A549 (cell line): ENCODE measurements at regions not wholly inside any gene's neighbourhood (a gene's known extent, or its start where the extent isn't known, plus 50 kb on each side); places are given as distances from the start of the nearest gene placed in this dataset.
"Not testable (repeated sequence)": the region's sequence is repeated elsewhere in the genome, so short reads cannot be mapped to it uniquely, and the experiment has no call there.

Source experiments
- ATAC-seq, 2 experiments: fragments of 200-7000 bp in 1 of 2; fragments of >200 bp in 1 of 2; cut with Nextera tagmentation in 1 of 2; cut with Tn5 transposase in 1 of 2; 3 replicates each; pipeline versions ENCODE4 v1.8.0 to v1.9.1; 2018 to 2020; ENCODE audit warnings: mild to moderate bottlenecking in 1 of 2, moderate library complexity in 1 of 2
- CTCF ChIA-PET: fragments of 300-600 bp; sonication (Branson Sonifier 250); formaldehyde crosslinking; extraction: SDS; loops from one replicate; lab custom pipeline; 2021; ENCODE audit warnings: antibody characterized with exemption, inconsistent platforms; lab: Yijun Ruan, JAX
- POLR2A ChIA-PET: fragments of 350-600 bp; formaldehyde crosslinking; extraction: SDS; loops from one replicate; lab custom pipeline; 2021; ENCODE audit warnings: antibody characterized with exemption, inconsistent platforms; lab: Yijun Ruan, JAX
- DNase-seq, 2 experiments: peaks; one replicate each; pipeline versions ENCODE4 v3.0.0 to v3.0.0-alpha.2; 2011 to 2016; ENCODE audit warnings: low read depth in 1 of 2, low spot score in 1 of 2
- FAIRE-seq: peaks from 2 replicates; lab custom pipeline; 2011; peaks lifted over from hg19 to GRCh38; lab: Jason Lieb, UNC
- H3K27ac ChIP-seq, 2 experiments: fragments of >200 bp; sonication (Bioruptor Twin); formaldehyde crosslinking; 3 replicates each; pipeline ENCODE4 v1.5.1; 2016 to 2017
- H3K4me1 ChIP-seq: fragments of >200 bp; sonication (Bioruptor Twin); formaldehyde crosslinking; 3 replicates; pipeline ENCODE4 v1.6.1; 2016
- H3K4me2 ChIP-seq: fragments of >200 bp; sonication (Bioruptor Twin); formaldehyde crosslinking; 3 replicates; pipeline ENCODE4 v1.6.1; 2016
- H3K4me3 ChIP-seq: fragments of >200 bp; sonication (Bioruptor Twin); formaldehyde crosslinking; 3 replicates; pipeline ENCODE4 v1.5.1; 2016
- H3K9me3 ChIP-seq: fragments of >200 bp; sonication (Bioruptor Twin); formaldehyde crosslinking; 3 replicates; pipeline ENCODE4 v1.6.1; 2016
- CBX2 ChIP-seq: fragments of 200-600 bp; sonication (generic); IDR thresholded peaks from 2 replicates; pipeline ENCODE4 v1.6.1; 2016; ENCODE audit warnings: low read depth, mild to moderate bottlenecking, borderline replicate concordance
- CBX8 ChIP-seq: fragments of 200-600 bp; sonication (generic); IDR thresholded peaks from 2 replicates; pipeline ENCODE4 v1.6.1; 2016
- CEBPB ChIP-seq, 2 experiments: fragments of >200 bp in 1 of 2; sonication (Bioruptor Twin) in 1 of 2; formaldehyde crosslinking in 1 of 2; IDR thresholded peaks; 2 replicates each; pipeline ENCODE4 v1.6.1; 2012 to 2016
- CHD2 ChIP-seq: fragments of 150-350 bp; IDR thresholded peaks from 2 replicates; pipeline ENCODE4 v1.6.1; 2014; ENCODE audit warnings: low read length; ENCODE audit not compliant: partially characterized antibody
- FOSB ChIP-seq: fragments of 250-450 bp; sonication (Bioruptor Pico); IDR thresholded peaks from 2 replicates; pipeline ENCODE4 v1.5.0; 2020; ENCODE audit warnings: mild to moderate bottlenecking, moderate library complexity
- FOSL2 ChIP-seq, 2 experiments: fragments of 450-650 bp in 1 of 2; fragments of >200 bp in 1 of 2; sonication (Bioruptor Twin) in 1 of 2; formaldehyde crosslinking; IDR thresholded peaks; 2 replicates each; pipeline versions ENCODE4 v1.5.0 to v1.6.1; 2016 to 2020; ENCODE audit warnings: mild to moderate bottlenecking in 1 of 2, moderate library complexity in 1 of 2
- FOXS1 ChIP-seq: fragments of 250-450 bp; sonication (Bioruptor Pico); IDR thresholded peaks from 2 replicates; pipeline ENCODE4 v1.5.0; 2020; ENCODE audit warnings: mild to moderate bottlenecking, moderate library complexity
- KDM1A ChIP-seq: fragments of 200-600 bp; sonication (generic); IDR thresholded peaks from 2 replicates; pipeline ENCODE4 v1.6.1; 2016; ENCODE audit warnings: low read depth, mild to moderate bottlenecking
- KDM5A ChIP-seq: fragments of 200-600 bp; sonication (generic); IDR thresholded peaks from 2 replicates; pipeline ENCODE4 v1.6.1; 2016; ENCODE audit warnings: antibody characterized with exemption, mild to moderate bottlenecking
- NR3C1 ChIP-seq: fragments of >200 bp; sonication (Bioruptor Twin); formaldehyde crosslinking; IDR thresholded peaks from 3 replicates; pipeline ENCODE4 v1.6.1; 2017
- POLR2A ChIP-seq: IDR thresholded peaks from 2 replicates; pipeline ENCODE4 v1.6.1; 2012; ENCODE audit warnings: mild to moderate bottlenecking, low read length
- SMC3 ChIP-seq: fragments of >200 bp; sonication (Bioruptor Twin); formaldehyde crosslinking; IDR thresholded peaks from 3 replicates; pipeline ENCODE4 v1.6.1; 2018; ENCODE audit warnings: inconsistent platforms
- SREBF2 ChIP-seq: fragments of 450-650 bp; IDR thresholded peaks from 2 replicates; pipeline ENCODE4 v1.6.1; 2014; ENCODE audit warnings: mild to moderate bottlenecking, moderate library complexity
- TFCP2L1 ChIP-seq: fragments of 250-450 bp; sonication (Bioruptor Pico); IDR thresholded peaks from 2 replicates; pipeline ENCODE4 v1.5.0; 2021; ENCODE audit warnings: mild to moderate bottlenecking
- TP53 ChIP-seq: fragments of 250-450 bp; sonication (Bioruptor Pico); IDR thresholded peaks from 2 replicates; pipeline ENCODE4 v1.5.0; 2021; ENCODE audit warnings: mild to moderate bottlenecking, moderate library complexity
- ZNF302 ChIP-seq: fragments of 250-450 bp; sonication (Bioruptor Pico); IDR thresholded peaks from 2 replicates; pipeline ENCODE4 v1.9.0; 2021; ENCODE audit warnings: inconsistent platforms, mild to moderate bottlenecking, moderate library complexity
- ZSCAN20 ChIP-seq: fragments of 250-450 bp; sonication (Bioruptor Pico); IDR thresholded peaks from 2 replicates; pipeline ENCODE4 v1.8.0; 2022; ENCODE audit warnings: mild to moderate bottlenecking, moderate library complexity
- WGBS: methylation state at CpG from one replicate; pipeline ENCODE4 v1.1.6; 2017; ENCODE audit errors: missing lambda C conversion rate; 5-methylcytosine and 5-hydroxymethylcytosine counted together
- TF ChIP-seq, protein P1 (sequence below): fragments of 450-650 bp; IDR thresholded peaks from 2 replicates; pipeline ENCODE4 v1.6.1; 2014; ENCODE audit warnings: antibody characterized with exemption
- TF ChIP-seq, protein P2 (sequence below): fragments of >200 bp; sonication (Bioruptor Twin); formaldehyde crosslinking; IDR thresholded peaks from 3 replicates; pipeline ENCODE4 v1.6.1; 2016
- TF ChIP-seq, protein P3 (sequence below): fragments of 200-600 bp; sonication (generic); IDR thresholded peaks from 2 replicates; pipeline ENCODE4 v1.6.1; 2016; ENCODE audit warnings: antibody characterized with exemption, mild to moderate bottlenecking, moderate library complexity
- TF ChIP-seq, protein P4 (sequence below): IDR thresholded peaks from 2 replicates; pipeline ENCODE4 v1.6.1; 2012
- TF ChIP-seq, protein P5 (sequence below): IDR thresholded peaks from 2 replicates; pipeline ENCODE4 v1.6.1; 2012

DNA sequence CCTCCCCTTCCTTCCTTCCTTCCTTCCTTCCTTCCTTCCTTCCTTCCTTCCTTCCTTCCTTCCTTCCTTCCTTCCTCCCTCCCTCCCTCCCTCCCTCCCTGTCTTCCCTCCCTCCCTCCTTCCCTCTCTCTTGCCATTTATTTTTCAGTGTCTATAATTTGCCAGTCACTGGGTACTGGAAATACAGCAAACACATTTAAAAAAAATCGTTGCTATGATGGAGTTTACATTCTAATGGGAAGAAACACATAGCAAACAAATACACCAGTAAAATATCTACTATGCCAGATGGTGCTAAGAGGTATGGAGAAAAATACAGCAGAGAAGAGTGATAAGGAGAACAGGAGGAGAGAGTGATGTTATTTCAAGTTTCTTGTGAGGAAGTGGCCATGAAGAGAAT lies 309.5 kb downstream of the CTH start:
- ChIA-PET POLR2A (no interaction called here), CTCF (no interaction called here)
- H3K4me2 ChIP-seq: no peak overlapping the region
- FAIRE-seq (no peak), DNase-seq (no peak), ATAC-seq (no peak)
- 0% methylated on average over 1 of the region's 1 CpG for WGBS
- no peak overlapping the region for H3K27ac ChIP-seq
- no peaks in the 10 kb centered on the region for H3K9me3 ChIP-seq
- H3K4me3 ChIP-seq: no peak overlapping the region
- TF ChIP-seq KDM5A (no peak), SREBF2 (no peak), CHD2 (no peak)
- TF ChIP-seq, protein P1, sequence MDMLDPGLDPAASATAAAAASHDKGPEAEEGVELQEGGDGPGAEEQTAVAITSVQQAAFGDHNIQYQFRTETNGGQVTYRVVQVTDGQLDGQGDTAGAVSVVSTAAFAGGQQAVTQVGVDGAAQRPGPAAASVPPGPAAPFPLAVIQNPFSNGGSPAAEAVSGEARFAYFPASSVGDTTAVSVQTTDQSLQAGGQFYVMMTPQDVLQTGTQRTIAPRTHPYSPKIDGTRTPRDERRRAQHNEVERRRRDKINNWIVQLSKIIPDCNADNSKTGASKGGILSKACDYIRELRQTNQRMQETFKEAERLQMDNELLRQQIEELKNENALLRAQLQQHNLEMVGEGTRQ: no peak
- no peaks in the 10 kb centered on the region for H3K4me1 ChIP-seq

DNA sequence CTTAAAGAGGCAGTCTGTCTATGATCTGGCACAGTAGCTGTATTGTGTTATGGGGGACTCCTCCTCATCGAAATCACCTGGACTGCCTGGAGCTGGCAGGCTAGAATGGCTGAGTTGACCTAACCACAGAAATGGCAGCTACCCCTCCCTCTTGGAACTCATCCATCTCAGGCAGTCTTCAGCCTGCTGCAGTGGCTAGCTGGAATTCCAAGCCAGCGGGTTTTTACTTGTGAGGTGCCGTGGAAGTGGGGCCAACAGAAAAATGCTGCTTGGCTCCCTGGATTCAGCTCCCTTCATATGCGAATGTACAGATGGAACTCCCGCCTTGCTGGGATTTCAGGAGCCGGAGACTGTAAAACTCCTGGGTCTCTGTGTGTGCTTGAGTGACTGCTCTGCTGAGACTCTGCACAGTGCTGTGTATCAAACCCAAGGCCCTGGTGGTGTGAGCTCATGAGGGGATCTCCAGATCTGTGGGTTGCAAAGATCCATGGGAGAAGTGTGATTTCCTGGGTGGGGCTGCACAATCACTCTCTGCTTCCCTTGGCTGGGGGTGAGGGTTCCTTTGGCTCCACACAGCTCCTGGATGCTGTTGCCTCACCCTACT lies 316.9 kb downstream of the CTH start:
- ATAC-seq (no peak), FAIRE-seq (no peak), DNase-seq (no peak)
- Histone ChIP-seq H3K27ac (no peak overlapping the region), H3K4me2 (no peak overlapping the region), H3K4me3 (no peak overlapping the region), H3K4me1 (no peaks in the 10 kb centered on the region), H3K9me3 (no peaks in the 10 kb centered on the region)
- CTCF ChIA-PET: no interaction called here
- POLR2A ChIA-PET: no interaction called here
- TF ChIP-seq, protein P2, sequence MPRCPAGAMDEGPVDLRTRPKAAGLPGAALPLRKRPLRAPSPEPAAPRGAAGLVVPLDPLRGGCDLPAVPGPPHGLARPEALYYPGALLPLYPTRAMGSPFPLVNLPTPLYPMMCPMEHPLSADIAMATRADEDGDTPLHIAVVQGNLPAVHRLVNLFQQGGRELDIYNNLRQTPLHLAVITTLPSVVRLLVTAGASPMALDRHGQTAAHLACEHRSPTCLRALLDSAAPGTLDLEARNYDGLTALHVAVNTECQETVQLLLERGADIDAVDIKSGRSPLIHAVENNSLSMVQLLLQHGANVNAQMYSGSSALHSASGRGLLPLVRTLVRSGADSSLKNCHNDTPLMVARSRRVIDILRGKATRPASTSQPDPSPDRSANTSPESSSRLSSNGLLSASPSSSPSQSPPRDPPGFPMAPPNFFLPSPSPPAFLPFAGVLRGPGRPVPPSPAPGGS: no peak
- no peak for TF ChIP-seq FOSB (CRISPR knock-in tag)
- TF ChIP-seq CEBPB (IDR thresholded peaks at IDR 0.05): no peak
- no peak for TF ChIP-seq FOSL2 (IDR thresholded peaks at IDR 0.05)
- no peak for TF ChIP-seq FOSL2 (CRISPR knock-in tag; IDR thresholded peaks at IDR 0.05)
- no peak for TF ChIP-seq SMC3
- no peak for TF ChIP-seq ZNF302 (CRISPR knock-in tag)
- TF ChIP-seq TFCP2L1: no peak
- no peak for TF ChIP-seq FOXS1
- TF ChIP-seq, protein P3, sequence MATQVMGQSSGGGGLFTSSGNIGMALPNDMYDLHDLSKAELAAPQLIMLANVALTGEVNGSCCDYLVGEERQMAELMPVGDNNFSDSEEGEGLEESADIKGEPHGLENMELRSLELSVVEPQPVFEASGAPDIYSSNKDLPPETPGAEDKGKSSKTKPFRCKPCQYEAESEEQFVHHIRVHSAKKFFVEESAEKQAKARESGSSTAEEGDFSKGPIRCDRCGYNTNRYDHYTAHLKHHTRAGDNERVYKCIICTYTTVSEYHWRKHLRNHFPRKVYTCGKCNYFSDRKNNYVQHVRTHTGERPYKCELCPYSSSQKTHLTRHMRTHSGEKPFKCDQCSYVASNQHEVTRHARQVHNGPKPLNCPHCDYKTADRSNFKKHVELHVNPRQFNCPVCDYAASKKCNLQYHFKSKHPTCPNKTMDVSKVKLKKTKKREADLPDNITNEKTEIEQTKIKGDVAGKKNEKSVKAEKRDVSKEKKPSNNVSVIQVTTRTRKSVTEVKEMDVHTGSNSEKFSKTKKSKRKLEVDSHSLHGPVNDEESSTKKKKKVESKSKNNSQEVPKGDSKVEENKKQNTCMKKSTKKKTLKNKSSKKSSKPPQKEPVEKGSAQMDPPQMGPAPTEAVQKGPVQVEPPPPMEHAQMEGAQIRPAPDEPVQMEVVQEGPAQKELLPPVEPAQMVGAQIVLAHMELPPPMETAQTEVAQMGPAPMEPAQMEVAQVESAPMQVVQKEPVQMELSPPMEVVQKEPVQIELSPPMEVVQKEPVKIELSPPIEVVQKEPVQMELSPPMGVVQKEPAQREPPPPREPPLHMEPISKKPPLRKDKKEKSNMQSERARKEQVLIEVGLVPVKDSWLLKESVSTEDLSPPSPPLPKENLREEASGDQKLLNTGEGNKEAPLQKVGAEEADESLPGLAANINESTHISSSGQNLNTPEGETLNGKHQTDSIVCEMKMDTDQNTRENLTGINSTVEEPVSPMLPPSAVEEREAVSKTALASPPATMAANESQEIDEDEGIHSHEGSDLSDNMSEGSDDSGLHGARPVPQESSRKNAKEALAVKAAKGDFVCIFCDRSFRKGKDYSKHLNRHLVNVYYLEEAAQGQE: no peak
- no peak for TF ChIP-seq ZSCAN20 (CRISPR knock-in tag)
- TF ChIP-seq NR3C1: no peak
- TF ChIP-seq, protein P4, sequence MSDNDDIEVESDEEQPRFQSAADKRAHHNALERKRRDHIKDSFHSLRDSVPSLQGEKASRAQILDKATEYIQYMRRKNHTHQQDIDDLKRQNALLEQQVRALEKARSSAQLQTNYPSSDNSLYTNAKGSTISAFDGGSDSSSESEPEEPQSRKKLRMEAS: no peak
- TF ChIP-seq POLR2A: no peak
- no peak for TF ChIP-seq KDM1A
- TF ChIP-seq, protein P5, sequence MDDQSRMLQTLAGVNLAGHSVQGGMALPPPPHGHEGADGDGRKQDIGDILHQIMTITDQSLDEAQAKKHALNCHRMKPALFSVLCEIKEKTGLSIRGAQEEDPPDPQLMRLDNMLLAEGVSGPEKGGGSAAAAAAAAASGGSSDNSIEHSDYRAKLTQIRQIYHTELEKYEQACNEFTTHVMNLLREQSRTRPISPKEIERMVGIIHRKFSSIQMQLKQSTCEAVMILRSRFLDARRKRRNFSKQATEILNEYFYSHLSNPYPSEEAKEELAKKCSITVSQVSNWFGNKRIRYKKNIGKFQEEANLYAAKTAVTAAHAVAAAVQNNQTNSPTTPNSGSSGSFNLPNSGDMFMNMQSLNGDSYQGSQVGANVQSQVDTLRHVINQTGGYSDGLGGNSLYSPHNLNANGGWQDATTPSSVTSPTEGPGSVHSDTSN: no peak
- TF ChIP-seq CBX2: no peak
- no peak for TF ChIP-seq TP53 (CRISPR knock-in tag)
- no peak for TF ChIP-seq CBX8
- 0% methylated on average over 3 of the region's 6 CpGs for WGBS

DNA sequence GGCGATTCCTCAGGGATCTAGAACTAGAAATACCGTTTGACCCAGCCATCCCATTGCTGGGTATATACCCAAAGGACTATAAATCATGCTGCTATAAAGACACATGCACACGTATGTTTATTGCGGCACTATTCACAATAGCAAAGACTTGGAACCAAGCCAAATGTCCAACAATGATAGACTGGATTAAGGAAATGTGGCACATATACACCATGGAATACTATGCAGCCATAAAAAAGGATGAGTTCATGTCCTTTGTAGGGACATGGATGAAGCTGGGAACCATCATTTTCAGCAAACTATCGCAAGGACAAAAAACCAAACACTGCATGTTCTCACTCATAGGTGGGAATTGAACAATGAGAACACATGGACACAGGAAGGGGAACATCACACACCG lies 311.1 kb downstream of the PTGER3 start:
- FAIRE-seq, CTCF ChIA-PET, H3K27ac ChIP-seq, POLR2A ChIA-PET, H3K4me1 ChIP-seq, H3K4me2 ChIP-seq, DNase-seq, ATAC-seq, H3K4me3 ChIP-seq, H3K9me3 ChIP-seq: not testable (repeated sequence)
- 32% methylated on average over 6 of the region's 6 CpGs for WGBS
